ENCODE measurements at regions not wholly inside any gene's neighbourhood (a gene's known extent, or its start where the extent isn't known, plus 50 kb on each side); places are given as distances from the start of the nearest gene placed in this dataset.

DNA sequence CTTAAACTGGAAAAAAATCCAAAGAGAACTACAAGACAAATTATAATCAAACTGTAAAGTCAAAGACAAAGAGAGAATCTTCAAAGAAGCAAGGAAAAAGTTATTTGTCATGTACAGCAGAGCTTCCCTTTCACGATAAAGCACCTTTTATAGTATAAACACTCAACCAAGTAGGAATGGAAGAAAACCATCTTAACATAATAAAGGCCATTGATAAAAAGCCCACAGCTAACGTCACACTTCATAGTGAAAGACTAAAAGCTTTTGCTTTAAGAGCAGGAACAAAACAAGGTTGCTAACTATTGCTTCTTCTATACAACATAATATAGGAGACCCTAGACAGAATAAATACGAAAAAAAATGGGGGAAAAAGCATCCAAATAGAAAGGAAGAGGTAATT lies 595.7 kb upstream of the POU3F4 start:
- H3K36me3 ChIP-seq (ENCODE audit: control insufficient read depth, insufficient read depth, low read length): no peaks in the 10 kb centered on the region
- no peak for DNase-seq (ENCODE audit: extremely low read depth, insufficient read length)
- no peaks in the 10 kb centered on the region for H3K27me3 ChIP-seq (replicated peaks; ENCODE audit: control insufficient read depth, insufficient read depth, low read length)
- H3K4me3 ChIP-seq (replicated peaks; ENCODE audit: low read depth, low read length): no peak overlapping the region
- TF ChIP-seq, protein P1, sequence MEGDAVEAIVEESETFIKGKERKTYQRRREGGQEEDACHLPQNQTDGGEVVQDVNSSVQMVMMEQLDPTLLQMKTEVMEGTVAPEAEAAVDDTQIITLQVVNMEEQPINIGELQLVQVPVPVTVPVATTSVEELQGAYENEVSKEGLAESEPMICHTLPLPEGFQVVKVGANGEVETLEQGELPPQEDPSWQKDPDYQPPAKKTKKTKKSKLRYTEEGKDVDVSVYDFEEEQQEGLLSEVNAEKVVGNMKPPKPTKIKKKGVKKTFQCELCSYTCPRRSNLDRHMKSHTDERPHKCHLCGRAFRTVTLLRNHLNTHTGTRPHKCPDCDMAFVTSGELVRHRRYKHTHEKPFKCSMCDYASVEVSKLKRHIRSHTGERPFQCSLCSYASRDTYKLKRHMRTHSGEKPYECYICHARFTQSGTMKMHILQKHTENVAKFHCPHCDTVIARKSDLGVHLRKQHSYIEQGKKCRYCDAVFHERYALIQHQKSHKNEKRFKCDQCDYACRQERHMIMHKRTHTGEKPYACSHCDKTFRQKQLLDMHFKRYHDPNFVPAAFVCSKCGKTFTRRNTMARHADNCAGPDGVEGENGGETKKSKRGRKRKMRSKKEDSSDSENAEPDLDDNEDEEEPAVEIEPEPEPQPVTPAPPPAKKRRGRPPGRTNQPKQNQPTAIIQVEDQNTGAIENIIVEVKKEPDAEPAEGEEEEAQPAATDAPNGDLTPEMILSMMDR (IDR thresholded peaks at IDR 0.05; ENCODE audit: insufficient read depth, low read length, poor library complexity, severe bottlenecking): no peak

DNA sequence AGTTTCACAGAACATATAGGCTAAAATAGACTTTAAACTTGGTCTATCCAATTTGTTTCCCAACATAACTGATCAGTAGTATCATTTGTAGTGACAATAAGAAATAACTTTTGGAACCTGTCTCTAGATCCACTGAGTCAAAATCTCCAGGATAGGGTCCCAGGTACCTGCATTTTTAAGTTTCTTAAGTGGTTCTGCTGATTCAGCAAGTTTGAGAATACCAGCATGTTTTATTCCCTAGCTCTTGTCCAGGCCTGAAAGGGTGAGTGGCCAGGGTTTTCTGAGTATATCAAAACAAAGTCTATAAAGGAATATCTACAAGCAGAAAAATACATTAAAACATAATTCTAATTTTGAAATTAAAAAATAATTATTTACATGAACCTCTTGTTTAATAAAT lies 573.1 kb upstream of the POU3F4 start:
- TF ChIP-seq, protein P1 (IDR thresholded peaks at IDR 0.05; ENCODE audit: insufficient read depth, low read length, poor library complexity, severe bottlenecking): no peak
- DNase-seq (ENCODE audit: extremely low read depth, insufficient read length): no peak
- H3K36me3 ChIP-seq (ENCODE audit: control insufficient read depth, insufficient read depth, low read length): no peaks in the 10 kb centered on the region
- no peak overlapping the region for H3K4me3 ChIP-seq (replicated peaks; ENCODE audit: low read depth, low read length)
- H3K27me3 ChIP-seq (replicated peaks; ENCODE audit: control insufficient read depth, insufficient read depth, low read length): no peaks in the 10 kb centered on the region

DNA sequence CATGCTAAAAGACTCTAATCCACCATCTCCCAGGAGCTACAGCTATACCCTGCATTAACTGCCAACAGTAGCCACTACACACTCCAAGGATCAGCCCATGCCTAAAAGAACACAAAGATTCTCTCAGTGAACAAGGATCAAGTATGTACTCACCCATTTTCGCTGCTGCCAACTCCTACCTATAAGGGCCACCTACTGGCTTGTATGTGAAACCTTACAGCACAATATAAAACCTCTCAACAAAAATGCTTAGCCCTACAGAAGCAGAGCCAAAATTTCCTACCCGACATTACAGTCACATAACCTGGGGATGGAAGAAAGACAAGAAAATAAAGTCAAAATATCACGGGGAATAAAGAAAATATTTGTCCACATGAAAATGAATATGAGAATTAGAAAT lies 562.8 kb upstream of the POU3F4 start:
- DNase-seq (ENCODE audit: extremely low read depth, insufficient read length): no peak
- Histone ChIP-seq H3K4me3 (replicated peaks; ENCODE audit: low read depth, low read length) (no peak overlapping the region), H3K36me3 (ENCODE audit: control insufficient read depth, insufficient read depth, low read length) (no peaks in the 10 kb centered on the region), H3K27me3 (replicated peaks; ENCODE audit: control insufficient read depth, insufficient read depth, low read length) (no peaks in the 10 kb centered on the region)
- TF ChIP-seq, protein P1 (IDR thresholded peaks at IDR 0.05; ENCODE audit: insufficient read depth, low read length, poor library complexity, severe bottlenecking): no peak

DNA sequence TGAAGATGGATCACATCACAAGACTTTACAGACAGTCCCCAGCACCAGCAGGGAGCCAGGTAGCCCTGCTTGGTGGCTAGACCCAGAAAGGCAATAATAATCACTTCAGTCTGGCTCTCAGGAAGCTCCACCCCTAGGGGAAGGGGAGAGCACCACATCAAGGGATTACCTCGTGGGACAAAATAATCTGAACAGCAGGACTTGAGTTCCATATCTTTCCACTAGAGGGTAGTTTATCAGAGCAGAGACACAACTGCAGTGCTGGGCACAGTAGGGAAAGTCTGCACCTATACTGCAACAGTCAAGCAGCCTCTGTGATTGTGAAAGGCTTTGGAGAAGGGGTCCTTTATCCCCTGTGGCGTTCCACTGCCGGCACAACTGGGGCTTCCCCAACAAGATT lies 547.0 kb upstream of the POU3F4 start:
- TF ChIP-seq, protein P1 (IDR thresholded peaks at IDR 0.05; ENCODE audit: insufficient read depth, low read length, poor library complexity, severe bottlenecking): no peak
- no peaks in the 10 kb centered on the region for H3K36me3 ChIP-seq (ENCODE audit: control insufficient read depth, insufficient read depth, low read length)

DNA sequence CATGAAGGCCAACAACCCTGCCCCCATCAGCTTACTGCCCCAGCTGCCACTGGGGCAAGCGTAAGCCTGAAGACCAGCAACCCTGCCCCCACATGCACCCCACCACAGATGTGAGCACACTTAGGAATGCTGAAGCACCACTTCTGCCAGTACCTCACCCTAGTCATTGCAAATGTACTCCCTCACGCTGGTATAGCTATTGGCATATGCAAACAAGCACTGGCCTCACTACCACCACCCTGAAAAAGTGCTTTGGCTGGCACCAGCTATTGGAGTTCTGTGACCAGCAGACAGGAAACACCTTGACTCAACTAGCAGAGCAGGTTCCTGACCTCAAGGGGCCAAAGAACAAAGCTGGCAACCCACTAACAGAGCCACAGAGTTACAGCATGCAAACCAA lies 534.4 kb upstream of the POU3F4 start:
- no peak overlapping the region for H3K4me3 ChIP-seq (replicated peaks; ENCODE audit: low read depth, low read length)
- H3K36me3 ChIP-seq (ENCODE audit: control insufficient read depth, insufficient read depth, low read length): no peaks in the 10 kb centered on the region
- TF ChIP-seq, protein P1 (IDR thresholded peaks at IDR 0.05; ENCODE audit: insufficient read depth, low read length, poor library complexity, severe bottlenecking): no peak
- DNase-seq (ENCODE audit: extremely low read depth, insufficient read length): no peak
- H3K27me3 ChIP-seq (replicated peaks; ENCODE audit: control insufficient read depth, insufficient read depth, low read length): no peaks in the 10 kb centered on the region

More for the DNA sequence above, 547.0 kb upstream of the POU3F4 start:
- Histone ChIP-seq H3K4me3 (replicated peaks; ENCODE audit: low read depth, low read length) (no peak overlapping the region), H3K27me3 (replicated peaks; ENCODE audit: control insufficient read depth, insufficient read depth, low read length) (no peaks in the 10 kb centered on the region)
- DNase-seq (ENCODE audit: extremely low read depth, insufficient read length): no peak

DNA sequence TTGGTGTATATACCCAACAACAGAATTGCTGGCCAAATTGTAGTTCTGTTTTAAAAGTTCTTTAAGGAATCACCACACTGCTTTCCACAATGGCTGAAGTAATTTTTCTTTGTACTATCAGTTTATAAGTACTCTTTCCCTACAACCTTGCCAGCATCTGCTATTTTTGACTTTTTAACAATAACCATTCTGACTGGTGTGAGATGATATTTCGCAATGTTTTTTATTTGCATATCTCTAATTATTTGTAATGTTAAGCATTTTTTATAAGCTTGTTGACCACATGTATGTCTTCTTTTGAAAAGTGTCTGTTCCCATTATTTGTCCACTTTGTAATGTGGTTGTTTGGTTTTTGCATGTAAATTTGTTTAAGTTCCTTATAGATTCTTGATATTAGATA lies 509.9 kb upstream of the POU3F4 start:
- DNase-seq (ENCODE audit: extremely low read depth, insufficient read length): no peak

More for the DNA sequence above, 509.9 kb upstream of the POU3F4 start:
- Histone ChIP-seq H3K27me3 (replicated peaks; ENCODE audit: control insufficient read depth, insufficient read depth, low read length) (no peaks in the 10 kb centered on the region), H3K4me3 (replicated peaks; ENCODE audit: low read depth, low read length) (no peak overlapping the region), H3K36me3 (ENCODE audit: control insufficient read depth, insufficient read depth, low read length) (no peaks in the 10 kb centered on the region)
- TF ChIP-seq, protein P1 (IDR thresholded peaks at IDR 0.05; ENCODE audit: insufficient read depth, low read length, poor library complexity, severe bottlenecking): no peak
